ENCODE measurements at regions not wholly inside any gene's neighbourhood (a gene's known extent, or its start where the extent isn't known, plus 50 kb on each side); places are given as distances from the start of the nearest gene placed in this dataset.

GRCh38 chr5:82850393-82850792 is 226.8 kb downstream of the TMEM167A start:
- H3K79me2 ChIP-seq (ENCODE audit: insufficient read depth, low read length), result no peaks in the 10 kb centered on the region
- no peaks in the 10 kb centered on the region for H4K20me1 ChIP-seq (ENCODE audit: insufficient read depth)
- H3K9me2 ChIP-seq (ENCODE audit: insufficient read depth), result no peaks in the 10 kb centered on the region
- no peak overlapping the region for H3K4me2 ChIP-seq (ENCODE audit: low read length)
- H3K36me3 ChIP-seq (ENCODE audit: control insufficient read depth in 1 of 2, insufficient read depth in 2 of 2, low read length in 2 of 2), result no peaks in the 10 kb centered on the region
- DNase-seq (ENCODE audit: low read depth, low spot score), result no peak
- no peak overlapping the region for H3K27ac ChIP-seq (ENCODE audit: low read depth, low read length)
- intact Hi-C loops (cut with micrococcal nuclease), result no loop called here
- CTCF ChIA-PET, result no interaction called here
- H3K9ac ChIP-seq (ENCODE audit: low read length), result no peak overlapping the region
- TF ChIP-seq, protein P1, sequence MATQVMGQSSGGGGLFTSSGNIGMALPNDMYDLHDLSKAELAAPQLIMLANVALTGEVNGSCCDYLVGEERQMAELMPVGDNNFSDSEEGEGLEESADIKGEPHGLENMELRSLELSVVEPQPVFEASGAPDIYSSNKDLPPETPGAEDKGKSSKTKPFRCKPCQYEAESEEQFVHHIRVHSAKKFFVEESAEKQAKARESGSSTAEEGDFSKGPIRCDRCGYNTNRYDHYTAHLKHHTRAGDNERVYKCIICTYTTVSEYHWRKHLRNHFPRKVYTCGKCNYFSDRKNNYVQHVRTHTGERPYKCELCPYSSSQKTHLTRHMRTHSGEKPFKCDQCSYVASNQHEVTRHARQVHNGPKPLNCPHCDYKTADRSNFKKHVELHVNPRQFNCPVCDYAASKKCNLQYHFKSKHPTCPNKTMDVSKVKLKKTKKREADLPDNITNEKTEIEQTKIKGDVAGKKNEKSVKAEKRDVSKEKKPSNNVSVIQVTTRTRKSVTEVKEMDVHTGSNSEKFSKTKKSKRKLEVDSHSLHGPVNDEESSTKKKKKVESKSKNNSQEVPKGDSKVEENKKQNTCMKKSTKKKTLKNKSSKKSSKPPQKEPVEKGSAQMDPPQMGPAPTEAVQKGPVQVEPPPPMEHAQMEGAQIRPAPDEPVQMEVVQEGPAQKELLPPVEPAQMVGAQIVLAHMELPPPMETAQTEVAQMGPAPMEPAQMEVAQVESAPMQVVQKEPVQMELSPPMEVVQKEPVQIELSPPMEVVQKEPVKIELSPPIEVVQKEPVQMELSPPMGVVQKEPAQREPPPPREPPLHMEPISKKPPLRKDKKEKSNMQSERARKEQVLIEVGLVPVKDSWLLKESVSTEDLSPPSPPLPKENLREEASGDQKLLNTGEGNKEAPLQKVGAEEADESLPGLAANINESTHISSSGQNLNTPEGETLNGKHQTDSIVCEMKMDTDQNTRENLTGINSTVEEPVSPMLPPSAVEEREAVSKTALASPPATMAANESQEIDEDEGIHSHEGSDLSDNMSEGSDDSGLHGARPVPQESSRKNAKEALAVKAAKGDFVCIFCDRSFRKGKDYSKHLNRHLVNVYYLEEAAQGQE (IDR thresholded peaks at IDR 0.05; ENCODE audit: low read depth), result no peak
- TF ChIP-seq JUND (IDR thresholded peaks at IDR 0.05) (no peak), EZH2 (IDR thresholded peaks at IDR 0.05) (no peak), SP1 (IDR thresholded peaks at IDR 0.05; ENCODE audit: low read depth) (no peak), CBX3 (IDR thresholded peaks at IDR 0.05; ENCODE audit: low read depth) (no peak), EGR1 (IDR thresholded peaks at IDR 0.05; ENCODE audit: low read depth) (no peak), RAD21 (IDR thresholded peaks at IDR 0.05; ENCODE audit: low read depth) (no peak), ZFX (IDR thresholded peaks at IDR 0.05) (no peak), EZH2phosphoT487 (IDR thresholded peaks at IDR 0.05; ENCODE audit: borderline replicate concordance) (no peak), ZNF274 (IDR thresholded peaks at IDR 0.05; ENCODE audit: low read depth, low read length) (no peak)
- TF ChIP-seq, protein P2, sequence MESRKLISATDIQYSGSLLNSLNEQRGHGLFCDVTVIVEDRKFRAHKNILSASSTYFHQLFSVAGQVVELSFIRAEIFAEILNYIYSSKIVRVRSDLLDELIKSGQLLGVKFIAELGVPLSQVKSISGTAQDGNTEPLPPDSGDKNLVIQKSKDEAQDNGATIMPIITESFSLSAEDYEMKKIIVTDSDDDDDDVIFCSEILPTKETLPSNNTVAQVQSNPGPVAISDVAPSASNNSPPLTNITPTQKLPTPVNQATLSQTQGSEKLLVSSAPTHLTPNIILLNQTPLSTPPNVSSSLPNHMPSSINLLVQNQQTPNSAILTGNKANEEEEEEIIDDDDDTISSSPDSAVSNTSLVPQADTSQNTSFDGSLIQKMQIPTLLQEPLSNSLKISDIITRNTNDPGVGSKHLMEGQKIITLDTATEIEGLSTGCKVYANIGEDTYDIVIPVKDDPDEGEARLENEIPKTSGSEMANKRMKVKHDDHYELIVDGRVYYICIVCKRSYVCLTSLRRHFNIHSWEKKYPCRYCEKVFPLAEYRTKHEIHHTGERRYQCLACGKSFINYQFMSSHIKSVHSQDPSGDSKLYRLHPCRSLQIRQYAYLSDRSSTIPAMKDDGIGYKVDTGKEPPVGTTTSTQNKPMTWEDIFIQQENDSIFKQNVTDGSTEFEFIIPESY (IDR thresholded peaks at IDR 0.05; ENCODE audit: extremely low read depth, insufficient replicate concordance, low read length), result no peak
- TF ChIP-seq, protein P3, sequence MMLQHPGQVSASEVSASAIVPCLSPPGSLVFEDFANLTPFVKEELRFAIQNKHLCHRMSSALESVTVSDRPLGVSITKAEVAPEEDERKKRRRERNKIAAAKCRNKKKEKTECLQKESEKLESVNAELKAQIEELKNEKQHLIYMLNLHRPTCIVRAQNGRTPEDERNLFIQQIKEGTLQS (IDR thresholded peaks at IDR 0.05), result no peak
- H3K9me3 ChIP-seq (ENCODE audit: control insufficient read depth in 1 of 2, insufficient read depth in 1 of 2, low read depth in 1 of 2, low read length in 2 of 2), result no peaks in the 10 kb centered on the region
- RAD21 ChIA-PET (ENCODE audit: low non-redundant PET in 1 of 2, low total read pairs in 2 of 2, uncharacterized antibody in 2 of 2, unreplicated experiment in 2 of 2), result no interaction called here
- no peaks in the 10 kb centered on the region for H3K4me1 ChIP-seq (ENCODE audit: control insufficient read depth in 1 of 2, insufficient read depth in 2 of 2, low read length in 2 of 2)
- no peak overlapping the region for H3K4me3 ChIP-seq (replicated peaks in 1 of 2; ENCODE audit: low read depth in 1 of 2, low read length in 2 of 2)
- POLR2A ChIA-PET, result no interaction called here
- H3K27me3 ChIP-seq (ENCODE audit: insufficient read depth, low read length), result no peaks in the 10 kb centered on the region
- no peak overlapping the region for H2AFZ ChIP-seq (ENCODE audit: low read depth, low read length, poor library complexity, severe bottlenecking)
- ATAC-seq, result no peak
- BruUV-seq (replicated peaks), result no TSS peak
